ENCODE measurements at regions not wholly inside any gene's neighbourhood (a gene's known extent, or its start where the extent isn't known, plus 50 kb on each side); places are given as distances from the start of the nearest gene placed in this dataset.

DNA sequence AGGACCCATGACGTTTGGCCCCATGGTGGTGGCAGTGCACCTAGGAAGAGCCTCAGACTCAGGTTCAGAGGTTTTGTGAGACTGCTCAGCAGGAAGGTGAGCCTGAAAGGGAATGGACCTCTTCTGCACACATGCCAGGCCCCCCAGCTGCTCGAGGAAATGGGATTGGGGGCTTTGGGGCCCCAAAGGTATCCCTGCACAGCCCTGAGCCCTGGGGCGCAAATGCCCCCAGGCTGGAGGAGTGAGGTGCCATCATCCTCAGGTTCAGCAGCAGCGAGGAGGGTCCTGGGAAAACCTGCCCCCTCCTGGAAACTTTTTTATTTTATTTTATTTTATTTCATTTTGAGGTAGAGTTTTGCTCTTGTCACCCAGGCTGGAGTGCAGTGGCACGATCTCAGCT lies 171.8 kb upstream of the MVB12B start:
- ChIA-PET POLR2A (no interaction called here), CTCF (no interaction called here)
- Mint-ChIP-seq H3K27ac (no peak overlapping the region), H3K4me3 (no peak overlapping the region), H3K36me3 (ENCODE audit: low read depth) (no peaks in the 10 kb centered on the region), H3K4me1 (ENCODE audit: low read depth) (no peaks in the 10 kb centered on the region), H3K9me3 (no peaks in the 10 kb centered on the region), H3K27me3 (peaks cover 18% of the 10 kb centered on the region)
- Histone ChIP-seq H3K27ac (ENCODE audit: low read depth in 1 of 2, low read length in 2 of 2) (no peak overlapping the region), H3K4me3 (ENCODE audit: low read length) (no peak overlapping the region), H3K9me3 (ENCODE audit: control insufficient read depth in 1 of 2, insufficient read depth in 1 of 2, low read length in 2 of 2) (peaks cover 0 to 6% of the 10 kb centered on the region in 2 experiments), H3K36me3 (ENCODE audit: insufficient read depth, low read length) (no peaks in the 10 kb centered on the region), H3K27me3 (ENCODE audit: control insufficient read depth in 1 of 2, insufficient read depth in 2 of 2, low read length in 2 of 2) (peaks cover 0 to 2% of the 10 kb centered on the region in 2 experiments), H3K4me1 (ENCODE audit: insufficient read depth, low read length) (no peaks in the 10 kb centered on the region)
- intact Hi-C loops (cut with DNase I, micrococcal nuclease), result no loop called here
- DNase-seq, result no peak
- TF ChIP-seq CTCF (IDR thresholded peaks at IDR 0.05), result no peak
- no peak for ATAC-seq (ENCODE audit: poor library complexity)

DNA sequence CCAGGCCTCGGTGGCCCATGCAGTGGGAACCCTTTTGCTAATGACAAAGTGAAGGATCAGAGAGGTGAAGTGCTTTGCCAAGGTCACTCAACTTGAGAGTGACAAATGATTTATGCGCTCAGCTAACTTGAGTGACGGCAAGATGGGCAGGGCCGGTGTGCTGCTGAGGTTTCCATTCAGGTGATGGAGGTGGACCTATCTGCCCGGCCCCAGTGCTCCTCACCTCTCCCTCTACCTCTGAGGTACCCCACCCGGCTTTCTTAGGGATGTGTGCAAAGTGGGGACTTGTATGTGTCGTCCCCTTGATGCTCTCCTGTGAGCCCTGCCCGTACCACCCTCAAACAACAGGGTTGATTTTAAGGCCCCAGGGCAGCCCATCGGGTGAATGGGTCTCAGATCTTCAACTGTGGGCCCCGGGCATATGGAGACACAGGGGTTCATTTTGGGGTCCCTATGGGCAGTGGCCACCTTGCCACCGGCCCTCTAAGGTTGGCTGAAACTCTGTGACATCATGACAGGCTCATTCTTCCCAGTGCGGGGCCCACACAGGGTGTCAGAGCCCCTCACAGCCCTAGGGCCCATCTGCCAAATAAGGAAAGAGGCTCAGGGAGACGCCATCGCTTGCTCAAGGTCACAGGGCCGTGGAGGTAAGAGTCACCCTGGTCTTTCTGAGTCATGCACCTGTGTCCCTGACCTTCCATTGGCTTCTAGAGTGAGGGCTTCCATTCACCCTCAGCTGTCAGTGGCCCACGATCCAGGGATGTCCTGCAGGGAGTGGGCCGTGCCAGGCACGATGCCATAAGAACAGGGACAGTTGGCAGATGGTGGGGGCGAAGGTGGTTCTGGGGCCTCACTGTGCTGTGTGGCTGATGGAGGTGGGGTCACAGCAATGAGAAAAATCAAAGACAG lies 170.6 kb upstream of the MVB12B start:
- DNase-seq, result no peak
- intact Hi-C loops (cut with DNase I, micrococcal nuclease), result no loop called here
- Histone ChIP-seq H3K9me3 (ENCODE audit: control insufficient read depth in 1 of 2, insufficient read depth in 1 of 2, low read length in 2 of 2) (peaks cover 0 to 6% of the 10 kb centered on the region in 2 experiments), H3K4me3 (ENCODE audit: low read length) (no peak overlapping the region), H3K27ac (ENCODE audit: low read depth in 1 of 2, low read length in 2 of 2) (no peak overlapping the region), H3K27me3 (ENCODE audit: control insufficient read depth in 1 of 2, insufficient read depth in 2 of 2, low read length in 2 of 2) (peaks cover 0 to 2% of the 10 kb centered on the region in 2 experiments), H3K4me1 (ENCODE audit: insufficient read depth, low read length) (no peaks in the 10 kb centered on the region), H3K36me3 (ENCODE audit: insufficient read depth, low read length) (no peaks in the 10 kb centered on the region)
- H3K4me1 Mint-ChIP-seq (ENCODE audit: low read depth), result no peaks in the 10 kb centered on the region
- no peaks in the 10 kb centered on the region for H3K9me3 Mint-ChIP-seq
- H3K27me3 Mint-ChIP-seq, result peaks cover 13% of the 10 kb centered on the region
- ChIA-PET CTCF (no interaction called here), POLR2A (no interaction called here)
- H3K4me3 Mint-ChIP-seq, result no peak overlapping the region
- no peak overlapping the region for H3K27ac Mint-ChIP-seq
- H3K36me3 Mint-ChIP-seq (ENCODE audit: low read depth), result no peaks in the 10 kb centered on the region
- no peak for TF ChIP-seq CTCF (IDR thresholded peaks at IDR 0.05)
- ATAC-seq (ENCODE audit: poor library complexity), result no peak

DNA sequence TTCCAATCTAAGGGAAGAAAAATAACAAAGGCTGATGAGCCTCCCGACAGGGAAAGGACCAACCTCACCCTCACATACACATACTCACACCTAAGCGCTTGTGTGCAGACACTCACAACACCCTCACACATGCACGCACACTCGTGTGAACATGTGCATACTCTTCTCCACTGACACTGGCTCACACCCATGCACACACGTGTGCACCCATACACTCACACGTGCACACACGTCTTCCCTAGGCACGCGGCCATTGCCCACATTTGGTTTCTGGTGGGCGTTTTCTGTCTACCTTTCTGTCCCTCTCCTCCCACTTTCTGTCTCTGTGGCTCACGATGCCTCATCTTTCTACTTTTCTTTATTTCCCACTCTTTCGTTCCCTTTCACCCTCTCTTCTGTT lies 169.7 kb upstream of the MVB12B start:
- Mint-ChIP-seq H3K36me3 (ENCODE audit: low read depth) (no peaks in the 10 kb centered on the region), H3K27me3 (peaks cover 13% of the 10 kb centered on the region), H3K4me1 (ENCODE audit: low read depth) (no peaks in the 10 kb centered on the region), H3K27ac (no peak overlapping the region), H3K9me3 (no peaks in the 10 kb centered on the region), H3K4me3 (no peak overlapping the region)
- no peak for TF ChIP-seq CTCF (IDR thresholded peaks at IDR 0.05)
- Histone ChIP-seq H3K4me3 (ENCODE audit: low read length) (no peak overlapping the region), H3K36me3 (ENCODE audit: insufficient read depth, low read length) (no peaks in the 10 kb centered on the region), H3K9me3 (ENCODE audit: control insufficient read depth in 1 of 2, insufficient read depth in 1 of 2, low read length in 2 of 2) (peaks cover 0 to 6% of the 10 kb centered on the region in 2 experiments), H3K4me1 (ENCODE audit: insufficient read depth, low read length) (no peaks in the 10 kb centered on the region), H3K27me3 (ENCODE audit: control insufficient read depth in 1 of 2, insufficient read depth in 2 of 2, low read length in 2 of 2) (peaks cover 0 to 2% of the 10 kb centered on the region in 2 experiments), H3K27ac (ENCODE audit: low read depth in 1 of 2, low read length in 2 of 2) (no peak overlapping the region)
- DNase-seq (no peak), ATAC-seq (ENCODE audit: poor library complexity) (no peak)
- ChIA-PET CTCF (no interaction called here), POLR2A (no interaction called here)
- intact Hi-C loops (cut with DNase I, micrococcal nuclease), result no loop called here
